Trophoblast cell (in vitro differentiated cells and primary cell): ENCODE measurements at regions not wholly inside any gene's neighbourhood (a gene's known extent, or its start where the extent isn't known, plus 50 kb on each side); places are given as distances from the start of the nearest gene placed in this dataset.

Experiments used
- DNase-seq, 2 donors: peaks; one replicate each; pipeline ENCODE4 v3.0.0-alpha.2; 2016
- H2AFZ ChIP-seq: 2 replicates; pipeline ENCODE4 v1.6.1; 2013; ENCODE audit warnings: low read length, moderate library complexity, mild to moderate bottlenecking; ENCODE audit not compliant: insufficient read depth, poor library complexity
- H2AK5ac ChIP-seq: 2 replicates; pipeline ENCODE4 v1.6.1; 2013; ENCODE audit warnings: mild to moderate bottlenecking, low read length
- H2BK120ac ChIP-seq: 2 replicates; pipeline ENCODE4 v1.6.1; 2013; ENCODE audit warnings: low read length, mild to moderate bottlenecking, moderate library complexity; ENCODE audit not compliant: insufficient read depth, poor library complexity
- H2BK12ac ChIP-seq: 2 replicates; pipeline ENCODE4 v1.6.1; 2013; ENCODE audit warnings: mild to moderate bottlenecking, low read length, moderate library complexity
- H2BK5ac ChIP-seq: 2 replicates; pipeline ENCODE4 v1.6.1; 2013; ENCODE audit warnings: low read length, low read depth, moderate library complexity, mild to moderate bottlenecking; ENCODE audit not compliant: poor library complexity
- H3K14ac ChIP-seq: 2 replicates; pipeline ENCODE4 v1.6.1; 2013; ENCODE audit warnings: mild to moderate bottlenecking, low read length
- H3K18ac ChIP-seq: 2 replicates; pipeline ENCODE4 v1.6.1; 2013; ENCODE audit warnings: mild to moderate bottlenecking, low read length
- H3K23ac ChIP-seq: 2 replicates; pipeline ENCODE4 v1.6.1; 2013; ENCODE audit warnings: low read length
- H3K27ac ChIP-seq: 2 replicates; pipeline ENCODE4 v1.5.1; 2013; ENCODE audit warnings: low read depth, mild to moderate bottlenecking, inconsistent platforms, low read length, moderate library complexity
- H3K27me3 ChIP-seq: 2 replicates; pipeline ENCODE4 v1.6.1; 2013; ENCODE audit warnings: inconsistent platforms, mild to moderate bottlenecking, low read length, moderate library complexity; ENCODE audit not compliant: insufficient read depth
- H3K36me3 ChIP-seq, 2 experiments: 1 replicate in 1 of 2; 2 replicates in 1 of 2; pipeline ENCODE4 v1.6.1; 2013; ENCODE audit warnings: low read length in 2 of 2, mild to moderate bottlenecking in 2 of 2, moderate library complexity in 1 of 2; ENCODE audit not compliant: insufficient read depth in 2 of 2, control insufficient read depth in 1 of 2
- H3K4ac ChIP-seq: 2 replicates; pipeline ENCODE4 v1.6.1; 2013; ENCODE audit warnings: low read depth, mild to moderate bottlenecking, low read length, moderate library complexity
- H3K4me1 ChIP-seq, 2 experiments: 1 replicate in 1 of 2; 2 replicates in 1 of 2; pipeline ENCODE4 v1.6.1; 2013; ENCODE audit warnings: low read length in 2 of 2, mild to moderate bottlenecking in 2 of 2, moderate library complexity in 1 of 2; ENCODE audit not compliant: insufficient read depth in 2 of 2, control insufficient read depth in 1 of 2
- H3K4me2 ChIP-seq: 2 replicates; pipeline ENCODE4 v1.6.1; 2013; ENCODE audit warnings: inconsistent platforms, mild to moderate bottlenecking, low read length, moderate library complexity
- H3K4me3 ChIP-seq: 2 replicates; pipeline ENCODE4 v1.5.1; 2013; ENCODE audit warnings: mild to moderate bottlenecking, low read depth, low read length, inconsistent platforms
- H3K79me1 ChIP-seq: one replicate; pipeline ENCODE4 v1.6.1; 2013; ENCODE audit warnings: low read length
- H3K79me2 ChIP-seq: 2 replicates; pipeline ENCODE4 v1.6.1; 2013; ENCODE audit warnings: low read length, mild to moderate bottlenecking; ENCODE audit not compliant: control insufficient read depth, insufficient read depth, poor library complexity
- H3K9ac ChIP-seq: 2 replicates; pipeline ENCODE4 v1.6.1; 2013; ENCODE audit warnings: mild to moderate bottlenecking, low read length
- H3K9me3 ChIP-seq: 2 replicates; pipeline ENCODE4 v1.6.1; 2013; ENCODE audit warnings: low read depth, mild to moderate bottlenecking, control low read depth, inconsistent platforms, low read length; ENCODE audit not compliant: insufficient read depth
- H4K12ac ChIP-seq: 2 replicates; pipeline ENCODE4 v1.6.1; 2013; ENCODE audit warnings: low read depth, mild to moderate bottlenecking, low read length, moderate library complexity
- H4K8ac ChIP-seq: 2 replicates; pipeline ENCODE4 v1.6.1; 2013; ENCODE audit warnings: low read depth, mild to moderate bottlenecking, low read length, moderate library complexity
- H4K91ac ChIP-seq: one replicate; pipeline ENCODE4 v1.6.1; 2013; ENCODE audit warnings: low read depth, mild to moderate bottlenecking, low read length, moderate library complexity
- WGBS: extraction: QIAGEN DNeasy Blood & Tissue Kit; methylation state at CpG from one replicate; pipeline ENCODE4 v1.1.7; 2013; ENCODE audit warnings: missing lambda C conversion rate; ENCODE audit not compliant: insufficient read length, insufficient coverage; ENCODE audit errors: extremely low coverage; 5-methylcytosine and 5-hydroxymethylcytosine counted together

DNA sequence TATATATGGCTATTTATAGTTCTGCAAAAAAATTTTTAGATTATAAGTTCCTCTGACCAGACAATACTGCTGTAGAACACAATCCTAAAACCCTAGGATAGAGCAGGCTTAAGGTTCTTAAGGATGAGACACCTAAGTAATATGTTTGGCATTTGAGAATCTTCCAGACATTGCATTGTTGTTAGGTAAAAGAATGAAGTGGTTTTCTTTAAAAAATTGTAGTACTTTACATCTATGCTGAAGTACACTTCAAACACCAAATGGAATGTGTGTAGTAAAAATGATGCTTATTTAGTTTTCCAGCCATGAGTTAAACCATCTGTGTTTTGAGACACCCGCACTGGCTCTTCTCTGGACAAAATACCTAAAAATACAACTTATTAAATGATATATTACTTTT, 857.7 kb downstream of the OTOL1 start:
- Histone ChIP-seq H3K18ac (no peak overlapping the region), H4K91ac (no peak overlapping the region), H2AFZ (no peak overlapping the region), H3K4me3 (no peak overlapping the region), H3K9ac (no peak overlapping the region), H2BK5ac (no peak overlapping the region), H3K79me1 (no peaks in the 10 kb centered on the region), H3K14ac (no peak overlapping the region), H3K27me3 (no peaks in the 10 kb centered on the region), H3K4ac (no peak overlapping the region), H3K36me3 (no peaks in the 10 kb centered on the region), H3K4me2 (no peak overlapping the region), H2BK120ac (no peak overlapping the region), H2BK12ac (no peak overlapping the region), H3K23ac (no peak overlapping the region), H2AK5ac (no peak overlapping the region), H3K79me2 (no peaks in the 10 kb centered on the region), H3K4me1 (no peaks in the 10 kb centered on the region), H3K9me3 (no peaks in the 10 kb centered on the region), H3K27ac (no peak overlapping the region), H4K8ac (no peak overlapping the region), H4K12ac (no peak overlapping the region)
- no CpG with 5 or more reads among the region's 1 CpG for WGBS
- peak in 1 of 2 donors; percentile 21 for DNase-seq

GRCh38 chr3:162365066-162365719, 868.6 kb downstream of the OTOL1 start:
- H3K4me1 ChIP-seq, result no peaks in the 10 kb centered on the region
- H2BK12ac ChIP-seq, result no peak overlapping the region
- no peak overlapping the region for H2BK120ac ChIP-seq
- H3K4ac ChIP-seq, result no peak overlapping the region
- peaks cover 2% of the 10 kb centered on the region for H3K9me3 ChIP-seq
- H2AK5ac ChIP-seq, result no peak overlapping the region
- no peak overlapping the region for H3K4me3 ChIP-seq
- no peaks in the 10 kb centered on the region for H3K36me3 ChIP-seq
- DNase-seq, result no peak
- no CpG with 5 or more reads among the region's 4 CpGs for WGBS
- no peak overlapping the region for H3K27ac ChIP-seq
- H3K9ac ChIP-seq, result no peak overlapping the region
- H2AFZ ChIP-seq, result no peak overlapping the region
- no peak overlapping the region for H3K14ac ChIP-seq
- no peak overlapping the region for H3K18ac ChIP-seq
- H4K8ac ChIP-seq, result no peak overlapping the region
- H4K91ac ChIP-seq, result no peak overlapping the region
- H2BK5ac ChIP-seq, result no peak overlapping the region
- no peak overlapping the region for H3K23ac ChIP-seq
- no peak overlapping the region for H4K12ac ChIP-seq
- H3K79me2 ChIP-seq, result no peaks in the 10 kb centered on the region
- H3K4me2 ChIP-seq, result no peak overlapping the region
- H3K27me3 ChIP-seq, result no peaks in the 10 kb centered on the region
- no peaks in the 10 kb centered on the region for H3K79me1 ChIP-seq

DNA sequence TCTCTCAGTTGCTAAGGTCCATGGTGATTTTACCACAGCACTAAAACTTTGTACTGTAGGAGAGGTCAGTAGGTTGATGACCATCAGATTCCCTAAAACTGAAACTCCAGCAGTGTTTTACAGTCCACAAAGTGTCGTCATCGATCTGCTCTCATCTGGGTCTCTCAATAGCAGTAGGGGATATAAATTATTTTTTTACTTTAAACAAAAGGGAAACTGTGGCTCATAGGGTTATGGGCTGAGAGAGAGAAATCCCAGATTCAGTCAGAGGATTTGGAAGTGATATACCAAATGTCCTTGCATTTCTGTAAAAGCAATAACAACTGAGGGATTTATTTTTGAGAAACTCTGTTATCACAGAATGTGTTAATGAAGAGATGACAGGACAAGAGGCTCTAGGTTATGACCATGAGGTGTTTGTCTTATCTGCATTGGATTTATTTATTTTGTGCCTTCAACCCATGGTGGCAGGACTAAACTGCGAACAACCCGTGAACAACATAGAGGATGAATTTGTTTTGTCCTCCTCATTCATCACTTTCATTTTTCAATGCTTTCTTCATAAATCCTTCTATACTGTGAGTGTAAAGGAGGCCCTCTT, 869.7 kb downstream of the OTOL1 start:
- no peak overlapping the region for H3K18ac ChIP-seq
- no peak overlapping the region for H3K4ac ChIP-seq
- no CpG with 5 or more reads among the region's 4 CpGs for WGBS
- H4K8ac ChIP-seq, result no peak overlapping the region
- H3K14ac ChIP-seq, result no peak overlapping the region
- no peaks in the 10 kb centered on the region for H3K27me3 ChIP-seq
- H3K9ac ChIP-seq, result no peak overlapping the region
- H4K12ac ChIP-seq, result no peak overlapping the region
- no peak overlapping the region for H2BK5ac ChIP-seq
- no peak overlapping the region for H2BK12ac ChIP-seq
- H3K27ac ChIP-seq, result no peak overlapping the region
- H3K4me2 ChIP-seq, result no peak overlapping the region
- DNase-seq, result no peak
- no peak overlapping the region for H2BK120ac ChIP-seq
- H2AK5ac ChIP-seq, result no peak overlapping the region
- no peaks in the 10 kb centered on the region for H3K36me3 ChIP-seq
- H3K23ac ChIP-seq, result no peak overlapping the region
- H2AFZ ChIP-seq, result no peak overlapping the region
- peaks cover 2% of the 10 kb centered on the region for H3K9me3 ChIP-seq
- no peaks in the 10 kb centered on the region for H3K79me2 ChIP-seq
- H3K4me1 ChIP-seq, result no peaks in the 10 kb centered on the region
- no peak overlapping the region for H4K91ac ChIP-seq
- H3K4me3 ChIP-seq, result no peak overlapping the region
- no peaks in the 10 kb centered on the region for H3K79me1 ChIP-seq

DNA sequence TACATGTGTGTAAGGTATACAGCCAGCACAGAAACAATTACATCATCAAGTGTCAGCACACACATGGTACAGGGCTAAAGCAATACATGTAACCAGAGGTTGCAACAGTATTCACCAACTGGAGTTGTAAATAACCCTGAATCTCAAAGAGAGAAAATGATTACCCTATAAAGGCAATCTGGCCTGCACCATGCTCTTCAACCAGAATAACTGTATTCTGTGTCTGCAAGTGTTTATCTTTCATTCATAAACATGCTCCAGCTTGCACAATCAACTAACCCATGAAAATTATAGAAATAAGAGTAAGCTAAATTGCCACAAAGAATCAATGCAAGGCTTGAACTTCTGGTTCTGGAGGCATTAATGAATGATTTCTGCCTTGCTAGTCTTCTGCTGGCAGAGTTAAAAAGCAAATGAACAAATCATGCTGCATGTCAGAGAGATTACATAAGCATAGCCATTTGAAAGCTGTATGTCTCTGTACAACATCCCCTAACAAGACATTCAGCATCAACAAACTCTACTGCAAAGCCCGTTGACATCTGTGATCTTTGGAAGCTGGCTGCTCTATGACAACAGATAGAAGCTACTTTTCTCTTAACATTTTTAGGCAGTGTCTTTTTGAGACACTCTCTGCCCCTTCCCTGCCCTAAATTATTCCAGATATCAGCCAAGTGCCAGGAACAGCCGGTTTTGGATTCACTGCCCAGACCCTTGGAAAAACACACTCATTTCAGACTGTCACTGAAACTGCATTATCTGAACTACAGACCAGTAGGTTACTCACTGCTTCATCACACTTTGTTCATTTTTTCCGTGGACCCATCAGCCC, 871.0 kb downstream of the OTOL1 start:
- Histone ChIP-seq H3K14ac (no peak overlapping the region), H3K36me3 (no peaks in the 10 kb centered on the region), H3K4me3 (no peak overlapping the region), H3K79me1 (no peaks in the 10 kb centered on the region), H3K18ac (no peak overlapping the region), H4K12ac (no peak overlapping the region), H3K9me3 (peaks cover 2% of the 10 kb centered on the region), H4K8ac (no peak overlapping the region), H2AFZ (no peak overlapping the region), H3K27me3 (no peaks in the 10 kb centered on the region), H3K4me2 (no peak overlapping the region), H3K4me1 (no peaks in the 10 kb centered on the region), H3K9ac (no peak overlapping the region), H2BK12ac (no peak overlapping the region), H3K4ac (no peak overlapping the region), H3K27ac (no peak overlapping the region), H3K79me2 (no peaks in the 10 kb centered on the region), H2BK120ac (no peak overlapping the region), H2BK5ac (no peak overlapping the region), H4K91ac (no peak overlapping the region), H3K23ac (no peak overlapping the region), H2AK5ac (no peak overlapping the region)
- no peak for DNase-seq
- no CpG with 5 or more reads among the region's 3 CpGs for WGBS
